Sigmoid colon (tissue), 4 donors: ENCODE measurements at regions not wholly inside any gene's neighbourhood (a gene's known extent, or its start where the extent isn't known, plus 50 kb on each side); places are given as distances from the start of the nearest gene placed in this dataset.
A peak's percentile ranks its signal among the peaks of the same experiment; 100 is the strongest.

ENCODE experiments used
- EP300 ChIP-seq, 4 donors: sonication (generic); formaldehyde crosslinking; IDR thresholded peaks; one replicate each; pipeline ENCODE4 v1.6.1; 2017; ENCODE audit warnings: antibody characterized with exemption in 4 of 4
- POLR2A ChIP-seq, 2 donors: fragments of 450-650 bp; IDR thresholded peaks; one replicate each; pipeline ENCODE4 v1.6.1; 2016; ENCODE audit warnings: antibody characterized with exemption in 2 of 2, mild to moderate bottlenecking in 2 of 2, moderate library complexity in 2 of 2
- POLR2AphosphoS5 ChIP-seq, 4 donors: sonication (generic); formaldehyde crosslinking; IDR thresholded peaks; one replicate each; pipeline ENCODE4 v1.6.1; 2017; ENCODE audit warnings: antibody characterized with exemption in 4 of 4
- TF ChIP-seq, protein P1 (sequence below), 4 experiments: fragments of 450-650 bp in 3 of 4; fragments of 200-600 bp in 1 of 4; IDR thresholded peaks; one replicate each; pipeline ENCODE4 v1.5.1; 2016 to 2019; ENCODE audit warnings: antibody characterized with exemption in 4 of 4, mild to moderate bottlenecking in 3 of 4, moderate library complexity in 2 of 4

- TF ChIP-seq POLR2A (IDR thresholded peaks at IDR 0.05) (no peak), POLR2AphosphoS5 (IDR thresholded peaks at IDR 0.05) (no peak), EP300 (IDR thresholded peaks at IDR 0.05) (no peak)
- TF ChIP-seq, protein P1, sequence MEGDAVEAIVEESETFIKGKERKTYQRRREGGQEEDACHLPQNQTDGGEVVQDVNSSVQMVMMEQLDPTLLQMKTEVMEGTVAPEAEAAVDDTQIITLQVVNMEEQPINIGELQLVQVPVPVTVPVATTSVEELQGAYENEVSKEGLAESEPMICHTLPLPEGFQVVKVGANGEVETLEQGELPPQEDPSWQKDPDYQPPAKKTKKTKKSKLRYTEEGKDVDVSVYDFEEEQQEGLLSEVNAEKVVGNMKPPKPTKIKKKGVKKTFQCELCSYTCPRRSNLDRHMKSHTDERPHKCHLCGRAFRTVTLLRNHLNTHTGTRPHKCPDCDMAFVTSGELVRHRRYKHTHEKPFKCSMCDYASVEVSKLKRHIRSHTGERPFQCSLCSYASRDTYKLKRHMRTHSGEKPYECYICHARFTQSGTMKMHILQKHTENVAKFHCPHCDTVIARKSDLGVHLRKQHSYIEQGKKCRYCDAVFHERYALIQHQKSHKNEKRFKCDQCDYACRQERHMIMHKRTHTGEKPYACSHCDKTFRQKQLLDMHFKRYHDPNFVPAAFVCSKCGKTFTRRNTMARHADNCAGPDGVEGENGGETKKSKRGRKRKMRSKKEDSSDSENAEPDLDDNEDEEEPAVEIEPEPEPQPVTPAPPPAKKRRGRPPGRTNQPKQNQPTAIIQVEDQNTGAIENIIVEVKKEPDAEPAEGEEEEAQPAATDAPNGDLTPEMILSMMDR (IDR thresholded peaks at IDR 0.05) = peak in 3 of 4 experiments; percentile 45 to 67 (median 63)
Observed at GRCh38 chr6:26175428-26176181, 88.4 kb downstream of the HFE start.
